CD14-positive monocyte (primary cell): ENCODE measurements at regions not wholly inside any gene's neighbourhood (a gene's known extent, or its start where the extent isn't known, plus 50 kb on each side); places are given as distances from the start of the nearest gene placed in this dataset.

Experiments
- DNase-seq, 3 donors: peaks; one replicate each; pipeline ENCODE4 v3.0.0-alpha.2; 2011 to 2022
- H2AFZ ChIP-seq: 2 replicates; pipeline ENCODE4 v1.6.0; 2012; ENCODE audit warnings: mild to moderate bottlenecking, low read depth, low read length, inconsistent platforms; ENCODE audit not compliant: insufficient read depth, poor library complexity, severe bottlenecking
- H3K27ac ChIP-seq, 2 donors: 1 replicate in 1 of 2; 2 replicates in 1 of 2; pipeline ENCODE4 v1.5.1; 2012 to 2013; ENCODE audit warnings: low read length in 2 of 2, control low read depth in 1 of 2, inconsistent platforms in 1 of 2, low read depth in 1 of 2, mild to moderate bottlenecking in 1 of 2
- H3K27me3 ChIP-seq, 2 donors: one replicate each; pipeline versions ENCODE4 v1.6.0 to v1.6.1; 2011 to 2013; ENCODE audit warnings: low read length in 2 of 2; ENCODE audit not compliant: control insufficient read depth in 2 of 2, insufficient read depth in 2 of 2
- H3K36me3 ChIP-seq, 2 donors: replicated peaks in 1 of 2; 1 replicate in 1 of 2; 2 replicates in 1 of 2; pipeline versions ENCODE4 v1.5.1 to v1.6.1; 2012 to 2013; ENCODE audit warnings: low read length in 2 of 2, control low read depth in 1 of 2, inconsistent platforms in 1 of 2, mild to moderate bottlenecking in 1 of 2; ENCODE audit not compliant: insufficient read depth in 2 of 2, control insufficient read depth in 1 of 2
- H3K4me1 ChIP-seq, 2 donors: 1 replicate in 1 of 2; 2 replicates in 1 of 2; pipeline versions ENCODE4 v1.5.1 to v1.6.1; 2012 to 2013; ENCODE audit warnings: low read length in 2 of 2, control low read depth in 1 of 2, inconsistent platforms in 1 of 2, mild to moderate bottlenecking in 1 of 2, moderate library complexity in 1 of 2; ENCODE audit not compliant: insufficient read depth in 2 of 2, control insufficient read depth in 1 of 2
- H3K4me2 ChIP-seq: replicated peaks from 2 replicates; pipeline ENCODE3; 2012; ENCODE audit warnings: low read length, moderate library complexity, mild to moderate bottlenecking; ENCODE audit not compliant: poor library complexity, severe bottlenecking; ENCODE audit errors: extremely low read depth
- H3K4me3 ChIP-seq, 3 experiments: fragments of 200-600 bp in 1 of 3; sonication (generic) in 1 of 3; replicated peaks in 1 of 3; 1 replicate in 2 of 3; 2 replicates in 1 of 3; pipeline ENCODE4 v1.5.1; 2011 to 2013; ENCODE audit warnings: low read length in 3 of 3, mild to moderate bottlenecking in 3 of 3, control low read depth in 2 of 3, low read depth in 2 of 3, inconsistent platforms in 1 of 3, moderate library complexity in 1 of 3
- H3K79me2 ChIP-seq: 2 replicates; pipeline ENCODE4 v1.6.0; 2012; ENCODE audit warnings: mild to moderate bottlenecking, control low read depth, inconsistent platforms, low read length, moderate library complexity; ENCODE audit not compliant: insufficient read depth
- H3K9ac ChIP-seq: 2 replicates; pipeline ENCODE4 v1.6.0; 2017; ENCODE audit warnings: low read length, mild to moderate bottlenecking; ENCODE audit not compliant: insufficient read depth, poor library complexity, severe bottlenecking
- H3K9me3 ChIP-seq, 2 donors: replicated peaks in 1 of 2; 1 replicate in 1 of 2; 2 replicates in 1 of 2; pipeline versions ENCODE4 v1.5.1 to v1.6.1; 2012 to 2013; ENCODE audit warnings: low read length in 2 of 2, control low read depth in 1 of 2; ENCODE audit not compliant: control insufficient read depth in 1 of 2, insufficient read depth in 1 of 2
- H4K20me1 ChIP-seq: 2 replicates; pipeline ENCODE4 v1.6.0; 2012; ENCODE audit warnings: mild to moderate bottlenecking, low read length, control low read depth, moderate library complexity; ENCODE audit not compliant: insufficient read depth
- H3K27ac Mint-ChIP-seq, 7 donors: one replicate each; pipeline ENCODE4 v1.8.0; 2020; ENCODE audit warnings: mild to moderate bottlenecking in 7 of 7, mixed read lengths in 7 of 7, moderate library complexity in 6 of 7, inconsistent platforms in 2 of 7
- H3K27me3 Mint-ChIP-seq, 3 donors: one replicate each; pipeline ENCODE4 v1.8.0; 2021 to 2022; ENCODE audit warnings: low read depth in 3 of 3, mild to moderate bottlenecking in 3 of 3, mixed read lengths in 3 of 3, moderate library complexity in 3 of 3, inconsistent platforms in 1 of 3
- H3K36me3 Mint-ChIP-seq, 2 donors: one replicate each; pipeline ENCODE4 v1.8.0; 2020; ENCODE audit warnings: mixed read lengths in 2 of 2, inconsistent platforms in 1 of 2, mild to moderate bottlenecking in 1 of 2
- H3K4me1 Mint-ChIP-seq: one replicate; pipeline ENCODE4 v1.8.0; 2020; ENCODE audit warnings: mild to moderate bottlenecking, mixed read lengths
- H3K4me3 Mint-ChIP-seq, 2 donors: one replicate each; pipeline ENCODE4 v1.8.0; 2020; ENCODE audit warnings: mild to moderate bottlenecking in 2 of 2, mixed read lengths in 2 of 2, moderate library complexity in 1 of 2
- H3K9me3 Mint-ChIP-seq, 7 donors: one replicate each; pipeline ENCODE4 v1.8.0; 2020 to 2022; ENCODE audit warnings: mixed read lengths in 7 of 7, mild to moderate bottlenecking in 6 of 7, moderate library complexity in 6 of 7, inconsistent platforms in 2 of 7
- CTCF ChIP-seq: fragments of 200-600 bp; IDR thresholded peaks from one replicate; pipeline ENCODE4 v1.8.0; 2022; ENCODE audit warnings: antibody characterized with exemption, mild to moderate bottlenecking
- WGBS: methylation state at CpG from one replicate; pipeline ENCODE4 v1.1.5; 2013; ENCODE audit warnings: missing lambda C conversion rate; ENCODE audit not compliant: insufficient coverage; 5-methylcytosine and 5-hydroxymethylcytosine counted together
- intact Hi-C, 2 donors: fragments of 100-400 bp; cut with micrococcal nuclease; formaldehyde crosslinking; loops; one replicate each; pipeline versions ENCODE4 v1.15.0 to v1.15.1; 2023

- Histone ChIP-seq H3K4me1 (no peaks in the 10 kb centered on the region), H3K27ac (no peak overlapping the region), H4K20me1 (no peaks in the 10 kb centered on the region), H3K4me3 (no peak overlapping the region), H3K9ac (no peak overlapping the region), H3K4me2 (no peak overlapping the region), H2AFZ (no peak overlapping the region), H3K36me3 (no peaks in the 10 kb centered on the region), H3K27me3 (no peaks in the 10 kb centered on the region), H3K79me2 (no peaks in the 10 kb centered on the region), H3K9me3 (no peaks in the 10 kb centered on the region)
- H3K27ac Mint-ChIP-seq = no peak overlapping the region
- intact Hi-C loops = no loop called here
- peaks cover 0 to 4% (median 0%) of the 10 kb centered on the region in 7 donors for H3K9me3 Mint-ChIP-seq
- no peak for TF ChIP-seq CTCF
- no peak overlapping the region for H3K4me3 Mint-ChIP-seq
- H3K36me3 Mint-ChIP-seq = no peaks in the 10 kb centered on the region
- peaks cover 0 to 2% (median 1%) of the 10 kb centered on the region in 3 donors for H3K27me3 Mint-ChIP-seq
- WGBS = no CpG with 5 or more reads among the region's 5 CpGs
- H3K4me1 Mint-ChIP-seq = peaks cover 8% of the 10 kb centered on the region
- DNase-seq = peak in 1 of 3 donors; percentile 5
These were observed 245.4 kb upstream of the MCTP2 start for GRCh38 chr15:93985925-93986324.

GRCh38 chr15:93985176-93985575 is 246.2 kb upstream of the MCTP2 start:
- H3K4me1 Mint-ChIP-seq = peaks cover 8% of the 10 kb centered on the region
- Histone ChIP-seq H3K4me3 (no peak overlapping the region), H3K9ac (no peak overlapping the region), H3K36me3 (no peaks in the 10 kb centered on the region), H3K9me3 (no peaks in the 10 kb centered on the region), H3K27me3 (no peaks in the 10 kb centered on the region), H4K20me1 (no peaks in the 10 kb centered on the region), H3K79me2 (no peaks in the 10 kb centered on the region), H3K27ac (no peak overlapping the region), H2AFZ (no peak overlapping the region), H3K4me1 (no peaks in the 10 kb centered on the region), H3K4me2 (no peak overlapping the region)
- DNase-seq = no peak
- H3K27ac Mint-ChIP-seq = no peak overlapping the region
- whole genome bisulfite sequencing = 95% methylated on average over 4 of the region's 5 CpGs
- peaks cover 0 to 4% (median 0%) of the 10 kb centered on the region in 7 donors for H3K9me3 Mint-ChIP-seq
- intact Hi-C loops = no loop called here
- no peaks in the 10 kb centered on the region for H3K36me3 Mint-ChIP-seq
- no peak overlapping the region for H3K4me3 Mint-ChIP-seq
- H3K27me3 Mint-ChIP-seq = peaks cover 0 to 2% (median 1%) of the 10 kb centered on the region in 3 donors
- TF ChIP-seq CTCF = no peak
